ENCODE measurements at regions not wholly inside any gene's neighbourhood (a gene's known extent, or its start where the extent isn't known, plus 50 kb on each side); places are given as distances from the start of the nearest gene placed in this dataset.

DNA sequence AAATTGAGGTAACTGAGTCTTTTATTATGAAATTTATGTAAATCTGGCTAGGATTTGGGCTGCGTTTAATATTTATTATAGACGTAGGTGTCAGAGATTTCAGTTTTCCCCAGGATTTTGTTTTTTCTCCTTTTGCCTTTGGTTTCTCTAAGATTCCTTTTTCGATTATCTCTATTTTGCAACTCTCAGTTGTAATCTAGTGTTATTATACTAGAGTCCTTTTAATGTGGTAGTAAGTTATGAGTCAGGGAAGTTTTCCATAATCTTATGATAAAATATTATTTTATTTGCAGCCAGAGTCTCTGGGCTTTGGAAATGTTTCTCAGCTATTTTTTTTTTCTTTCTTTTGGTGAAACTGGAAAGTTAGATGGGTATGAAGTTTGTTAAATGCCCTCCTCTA lies 1043.8 kb downstream of the PLA2G4A start:
- H3K4me3 ChIP-seq (ENCODE audit: low read depth, low read length), result no peak overlapping the region
- TF ChIP-seq, protein P1, sequence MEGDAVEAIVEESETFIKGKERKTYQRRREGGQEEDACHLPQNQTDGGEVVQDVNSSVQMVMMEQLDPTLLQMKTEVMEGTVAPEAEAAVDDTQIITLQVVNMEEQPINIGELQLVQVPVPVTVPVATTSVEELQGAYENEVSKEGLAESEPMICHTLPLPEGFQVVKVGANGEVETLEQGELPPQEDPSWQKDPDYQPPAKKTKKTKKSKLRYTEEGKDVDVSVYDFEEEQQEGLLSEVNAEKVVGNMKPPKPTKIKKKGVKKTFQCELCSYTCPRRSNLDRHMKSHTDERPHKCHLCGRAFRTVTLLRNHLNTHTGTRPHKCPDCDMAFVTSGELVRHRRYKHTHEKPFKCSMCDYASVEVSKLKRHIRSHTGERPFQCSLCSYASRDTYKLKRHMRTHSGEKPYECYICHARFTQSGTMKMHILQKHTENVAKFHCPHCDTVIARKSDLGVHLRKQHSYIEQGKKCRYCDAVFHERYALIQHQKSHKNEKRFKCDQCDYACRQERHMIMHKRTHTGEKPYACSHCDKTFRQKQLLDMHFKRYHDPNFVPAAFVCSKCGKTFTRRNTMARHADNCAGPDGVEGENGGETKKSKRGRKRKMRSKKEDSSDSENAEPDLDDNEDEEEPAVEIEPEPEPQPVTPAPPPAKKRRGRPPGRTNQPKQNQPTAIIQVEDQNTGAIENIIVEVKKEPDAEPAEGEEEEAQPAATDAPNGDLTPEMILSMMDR (IDR thresholded peaks at IDR 0.05; ENCODE audit: borderline replicate concordance, insufficient read depth, low read depth, low read length), result no peak

DNA sequence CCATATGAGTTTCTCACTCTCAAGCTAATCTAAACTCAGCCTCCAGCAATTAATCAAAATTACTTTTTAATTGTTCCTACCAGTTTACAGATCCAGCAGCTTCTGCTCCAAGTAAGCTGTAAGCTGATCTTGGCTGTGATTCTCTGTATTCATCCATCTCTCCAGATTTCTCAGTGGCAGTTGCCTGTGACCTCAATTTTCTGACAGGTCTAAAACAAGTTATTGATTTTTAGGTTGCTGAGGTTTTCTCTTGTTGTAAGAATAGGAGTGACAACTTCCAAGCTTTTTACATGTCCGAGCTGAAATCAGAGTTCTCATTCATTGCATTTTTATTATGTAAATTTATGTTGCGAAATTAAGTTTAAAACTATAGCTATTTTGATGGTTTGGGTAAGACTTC lies 1044.4 kb downstream of the PLA2G4A start:
- TF ChIP-seq, protein P1 (IDR thresholded peaks at IDR 0.05; ENCODE audit: borderline replicate concordance, insufficient read depth, low read depth, low read length), result no peak
- H3K4me3 ChIP-seq (ENCODE audit: low read depth, low read length), result no peak overlapping the region

- TF ChIP-seq, protein P1 (IDR thresholded peaks at IDR 0.05; ENCODE audit: borderline replicate concordance, insufficient read depth, low read depth, low read length), result no peak
- no peak overlapping the region for H3K4me3 ChIP-seq (ENCODE audit: low read depth, low read length)
Measured at GRCh38 chr1:187876775-187877174, 1048.0 kb downstream of the PLA2G4A start.

DNA sequence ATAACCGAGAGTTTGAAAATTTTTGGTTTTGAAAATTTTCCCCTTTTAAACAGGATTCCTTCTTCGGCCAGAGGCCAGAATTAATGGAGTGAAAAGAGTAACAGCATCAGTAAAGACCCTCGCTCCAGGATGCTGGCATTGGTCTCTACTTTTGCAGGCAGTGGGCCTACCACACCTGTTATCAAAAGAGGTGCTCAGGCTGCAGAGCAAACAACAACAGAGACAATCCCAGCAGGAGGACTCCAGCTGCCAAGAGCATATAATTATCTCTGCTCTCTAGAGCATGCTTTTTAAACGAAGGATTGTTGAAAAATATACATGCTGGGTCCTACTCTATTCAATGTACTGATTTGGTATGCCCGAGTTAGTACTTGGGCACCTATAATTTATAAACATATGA lies 1048.5 kb downstream of the PLA2G4A start:
- no peak overlapping the region for H3K4me3 ChIP-seq (ENCODE audit: low read depth, low read length)
- TF ChIP-seq, protein P1 (IDR thresholded peaks at IDR 0.05; ENCODE audit: borderline replicate concordance, insufficient read depth, low read depth, low read length), result no peak

DNA sequence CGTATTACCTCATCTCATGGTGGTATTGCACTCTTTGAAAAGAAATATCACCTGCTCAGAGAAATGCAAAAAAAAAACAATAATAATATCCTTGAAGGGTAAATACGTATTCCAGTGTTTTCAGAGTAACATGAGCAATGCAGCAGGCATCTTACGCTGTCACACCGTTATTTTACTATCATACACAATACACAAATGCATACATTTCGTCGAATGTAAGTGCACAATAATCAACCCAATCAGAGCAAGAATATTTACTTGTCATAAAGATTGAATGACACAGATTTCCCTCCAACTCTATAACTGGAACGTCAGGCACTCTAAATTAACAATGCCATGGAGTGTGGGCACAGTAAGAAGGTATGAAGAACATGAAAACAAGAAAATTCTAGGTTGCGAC lies 1050.1 kb downstream of the PLA2G4A start:
- TF ChIP-seq, protein P1 (IDR thresholded peaks at IDR 0.05; ENCODE audit: borderline replicate concordance, insufficient read depth, low read depth, low read length), result no peak
- H3K4me3 ChIP-seq (ENCODE audit: low read depth, low read length), result no peak overlapping the region

DNA sequence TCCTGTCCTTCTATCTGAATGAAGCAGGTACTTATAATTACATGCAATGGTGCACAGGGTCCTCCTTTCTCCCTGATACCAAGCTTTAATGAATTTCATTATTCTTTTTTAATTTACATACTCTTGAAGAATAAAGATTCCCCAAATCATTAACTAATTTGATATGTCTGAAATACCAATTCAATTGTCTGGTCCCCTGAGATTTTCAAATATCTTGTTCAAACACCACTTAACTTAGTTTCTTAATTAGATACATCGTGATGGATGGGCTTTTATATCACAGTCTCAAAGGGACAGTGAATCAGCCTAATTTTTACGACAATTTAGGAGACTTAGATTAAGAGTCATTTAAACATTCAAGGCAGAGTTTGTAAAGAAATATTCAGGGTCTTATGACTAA lies 1054.6 kb downstream of the PLA2G4A start:
- H3K4me3 ChIP-seq (ENCODE audit: low read depth, low read length), result no peak overlapping the region
- TF ChIP-seq, protein P1 (IDR thresholded peaks at IDR 0.05; ENCODE audit: borderline replicate concordance, insufficient read depth, low read depth, low read length), result no peak

GRCh38 chr1:187891993-187892682 lies 1063.4 kb downstream of the PLA2G4A start:
- TF ChIP-seq, protein P1 (IDR thresholded peaks at IDR 0.05; ENCODE audit: borderline replicate concordance, insufficient read depth, low read depth, low read length), result no peak
- no peak overlapping the region for H3K4me3 ChIP-seq (ENCODE audit: low read depth, low read length)

Measured in GM12875 (cell line).